ENCODE measurements at regions not wholly inside any gene's neighbourhood (a gene's known extent, or its start where the extent isn't known, plus 50 kb on each side); places are given as distances from the start of the nearest gene placed in this dataset.
"Not testable (repeated sequence)": the region's sequence is repeated elsewhere in the genome, so short reads cannot be mapped to it uniquely, and the experiment has no call there.

DNA sequence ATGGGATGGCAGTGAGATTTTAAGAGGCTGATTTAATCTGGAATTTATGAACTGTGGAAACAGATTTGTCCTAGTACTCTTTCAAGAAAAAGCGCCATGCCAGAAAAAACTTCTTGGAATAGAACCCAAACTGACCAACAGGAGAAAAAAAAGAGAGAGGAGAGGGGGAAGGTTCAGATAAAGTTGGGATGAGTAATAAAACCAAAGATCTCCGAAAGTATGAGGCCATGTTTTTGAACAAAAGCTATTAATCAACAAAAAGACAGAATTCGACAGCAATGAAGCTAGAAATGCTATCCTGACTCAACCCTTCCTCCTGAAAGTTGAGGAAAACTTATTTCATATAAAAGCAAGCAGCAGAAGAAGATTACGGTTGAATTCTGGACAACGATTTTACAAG lies 135.5 kb downstream of the CEMIP2 start:
- no peak for DNase-seq

DNA sequence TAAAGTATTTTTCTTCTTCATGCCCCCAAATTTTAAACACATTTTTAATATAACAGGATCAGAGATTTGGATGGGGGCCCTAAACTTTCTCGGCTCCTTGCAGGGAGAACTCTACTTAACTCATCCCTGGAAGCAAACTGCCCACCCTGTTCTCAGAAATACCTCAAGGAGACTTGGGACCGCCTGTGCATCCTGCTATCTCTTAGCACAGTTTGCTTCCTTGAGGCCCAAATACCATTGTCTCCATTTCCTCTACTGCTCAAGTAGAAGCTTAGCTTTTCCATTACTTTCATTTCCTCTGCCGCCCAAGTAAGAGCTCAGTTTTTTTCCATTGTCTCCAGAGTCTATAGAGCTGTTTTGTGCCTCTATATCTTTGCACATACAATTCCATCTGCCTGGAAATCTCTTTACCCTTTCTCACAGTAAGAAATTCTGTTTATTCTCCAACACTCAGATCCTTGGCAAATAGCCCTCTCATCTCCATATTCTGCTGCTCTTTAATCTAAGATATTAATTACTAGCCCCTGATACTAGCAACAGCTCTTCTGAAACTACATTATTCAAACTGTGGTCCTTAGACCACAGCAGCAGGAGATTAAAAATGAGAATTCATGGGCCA lies 137.8 kb downstream of the CEMIP2 start:
- no peak for DNase-seq

DNA sequence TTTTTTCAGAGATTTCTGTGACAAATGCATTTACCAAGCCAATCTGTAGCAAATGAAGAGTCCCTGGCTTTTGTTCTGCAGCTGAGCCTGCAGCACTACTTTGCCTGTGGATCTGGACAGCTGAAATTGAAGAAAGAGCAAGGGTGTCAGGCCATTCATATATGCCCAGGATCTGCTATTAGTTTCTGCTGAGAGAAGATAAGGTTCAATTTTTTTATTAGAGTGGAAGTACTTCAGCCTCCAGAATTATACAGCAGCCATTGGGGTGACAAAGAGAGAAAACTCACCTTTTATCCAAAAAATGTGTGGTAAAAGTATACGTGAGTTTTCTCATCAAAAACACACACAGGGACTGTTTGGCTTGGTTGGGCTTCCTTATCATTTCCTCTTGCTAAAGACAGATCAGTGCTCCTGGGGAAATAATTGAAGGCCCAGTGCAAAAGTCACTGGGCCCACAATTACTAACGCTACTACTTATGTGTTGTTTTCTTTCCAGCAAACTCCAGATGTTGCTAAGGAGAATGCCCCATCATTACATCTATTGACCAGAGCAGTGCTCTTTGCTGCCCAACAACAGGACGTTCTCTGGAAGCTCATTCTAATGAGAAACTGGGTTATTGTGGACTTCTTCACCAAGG lies 138.6 kb downstream of the CEMIP2 start:
- no peak for DNase-seq

DNA sequence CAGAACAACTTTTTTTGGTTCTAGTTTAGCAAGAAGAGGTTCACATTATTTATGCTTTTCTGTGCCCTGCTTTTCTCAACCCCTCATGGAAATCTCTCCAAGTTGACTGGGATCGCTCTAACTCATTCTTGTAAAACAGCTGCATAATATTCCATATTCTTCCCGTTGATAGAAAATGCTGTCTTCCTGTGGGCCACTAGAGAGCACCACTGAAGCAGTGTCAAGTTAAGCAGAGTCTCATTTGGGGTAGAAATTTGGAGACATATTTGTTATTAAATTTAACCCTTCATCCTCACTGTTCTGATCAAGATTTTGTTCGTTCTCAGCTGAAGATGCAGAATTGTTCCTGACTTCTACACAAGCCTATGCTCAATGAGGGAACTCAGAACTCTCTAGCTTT lies 140.1 kb downstream of the CEMIP2 start:
- DNase-seq: no peak

DNA sequence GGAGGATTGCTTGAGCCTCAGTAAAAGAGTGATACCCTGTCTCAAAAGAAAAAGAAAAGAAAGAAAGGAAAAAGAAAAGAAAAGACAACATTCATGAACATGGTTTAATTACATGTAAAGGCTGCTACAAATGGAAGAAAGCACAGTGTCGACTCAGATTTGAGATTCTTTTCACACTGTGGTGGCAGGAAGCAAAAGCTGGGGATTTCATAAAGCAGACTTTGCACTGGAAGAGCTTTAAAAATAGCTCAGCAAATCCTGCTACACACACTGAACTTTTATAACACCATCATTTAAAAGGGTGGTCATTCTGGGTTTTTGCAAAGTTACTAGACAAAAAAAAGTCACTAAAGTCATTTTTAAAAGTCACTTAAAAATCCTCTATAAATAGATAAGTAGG lies 140.8 kb downstream of the CEMIP2 start:
- DNase-seq: no peak

DNA sequence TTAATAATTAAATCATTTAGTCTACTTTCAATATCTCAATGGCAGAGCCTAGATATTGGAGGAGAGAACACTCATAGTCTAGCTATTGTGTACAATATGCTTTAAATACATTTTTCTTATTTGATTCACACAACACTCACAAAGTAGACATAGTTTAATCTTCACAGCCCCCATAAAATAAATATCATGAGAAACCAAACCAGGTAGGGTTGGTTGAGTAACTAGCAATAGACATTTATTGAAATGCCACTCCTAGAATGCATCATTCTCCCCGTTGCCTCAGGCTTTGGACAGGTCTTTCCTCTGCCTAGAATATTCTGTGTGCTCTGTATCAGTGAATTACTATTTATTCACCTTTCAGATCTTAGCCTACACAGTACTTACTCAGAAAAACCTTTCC lies 141.9 kb downstream of the CEMIP2 start:
- DNase-seq: no peak

DNA sequence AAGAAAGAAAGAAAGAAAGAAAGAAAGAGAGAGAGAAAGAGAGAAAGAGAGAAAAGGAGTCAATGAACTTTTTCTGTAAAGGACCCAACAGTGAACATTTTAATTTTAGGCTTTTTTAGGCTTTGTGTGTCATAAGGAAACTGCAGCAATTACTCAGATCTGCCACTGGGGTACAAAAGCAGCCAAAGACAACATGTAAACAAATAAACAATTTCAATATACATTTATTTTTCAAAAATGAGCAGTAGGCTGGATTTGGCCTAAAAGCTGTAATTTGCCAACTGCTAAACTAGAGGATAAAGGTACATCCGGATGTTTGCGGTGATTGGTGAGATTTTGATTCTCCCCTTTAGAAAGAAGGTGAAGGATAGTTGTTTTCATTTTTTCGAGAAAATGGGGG lies 143.6 kb downstream of the CEMIP2 start:
- DNase-seq: no peak

DNA sequence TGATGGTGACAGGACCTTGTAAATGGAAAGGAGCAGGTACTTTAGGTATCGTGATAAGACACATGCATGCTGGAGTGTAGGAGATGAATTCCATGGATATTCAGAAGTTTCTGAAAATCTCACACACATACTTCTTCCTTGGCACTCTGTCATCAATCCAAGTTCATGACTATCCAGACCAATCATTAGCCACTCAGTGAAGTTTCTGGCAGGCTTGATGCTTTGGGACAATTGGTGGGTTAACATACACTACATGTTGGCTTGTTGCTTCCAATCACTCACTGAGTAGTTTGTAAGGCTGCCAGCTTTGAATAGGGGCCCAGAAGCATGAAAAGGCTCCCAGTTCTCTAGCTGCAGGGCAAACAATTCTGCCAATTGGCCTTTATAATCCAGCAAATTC lies 147.6 kb downstream of the CEMIP2 start:
- DNase-seq: no peak

DNA sequence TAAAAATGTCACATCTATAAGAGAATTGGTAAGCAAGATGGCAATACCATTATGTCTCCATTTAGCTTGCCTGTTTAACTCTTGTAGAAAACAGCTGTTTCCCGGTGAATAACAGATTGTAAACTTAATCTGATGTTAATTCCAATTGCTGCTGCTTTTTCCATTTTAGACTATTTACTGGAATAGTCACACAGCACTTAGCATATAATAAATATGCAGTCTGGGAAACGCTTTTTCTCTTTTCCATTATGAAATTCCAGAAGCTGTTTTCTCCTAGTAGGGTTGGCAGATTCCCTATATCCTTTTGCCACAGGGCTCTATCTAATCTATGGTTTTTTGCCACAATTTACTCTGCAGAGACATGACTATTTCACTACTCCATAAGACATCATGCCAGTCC lies 148.0 kb downstream of the CEMIP2 start:
- no peak for DNase-seq

DNA sequence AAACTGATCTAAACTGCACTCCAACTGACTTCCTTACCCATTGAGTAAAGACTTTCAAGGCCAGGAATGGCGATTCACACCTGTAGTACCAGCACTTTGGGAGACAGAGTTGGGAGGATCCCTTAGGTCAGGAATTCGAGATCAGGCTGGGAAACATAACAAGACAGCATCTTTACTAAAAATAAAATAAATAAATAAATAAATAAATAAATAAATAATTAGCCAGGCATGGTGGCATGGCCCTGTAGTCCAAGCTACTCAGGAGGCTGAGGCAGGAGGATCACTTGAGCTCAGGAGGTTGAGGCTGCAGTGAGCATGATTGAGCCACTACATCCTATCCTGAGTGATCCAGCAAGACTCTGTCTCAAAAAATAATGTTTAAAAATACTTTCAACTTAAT lies 148.4 kb downstream of the CEMIP2 start:
- DNase-seq: no peak

DNA sequence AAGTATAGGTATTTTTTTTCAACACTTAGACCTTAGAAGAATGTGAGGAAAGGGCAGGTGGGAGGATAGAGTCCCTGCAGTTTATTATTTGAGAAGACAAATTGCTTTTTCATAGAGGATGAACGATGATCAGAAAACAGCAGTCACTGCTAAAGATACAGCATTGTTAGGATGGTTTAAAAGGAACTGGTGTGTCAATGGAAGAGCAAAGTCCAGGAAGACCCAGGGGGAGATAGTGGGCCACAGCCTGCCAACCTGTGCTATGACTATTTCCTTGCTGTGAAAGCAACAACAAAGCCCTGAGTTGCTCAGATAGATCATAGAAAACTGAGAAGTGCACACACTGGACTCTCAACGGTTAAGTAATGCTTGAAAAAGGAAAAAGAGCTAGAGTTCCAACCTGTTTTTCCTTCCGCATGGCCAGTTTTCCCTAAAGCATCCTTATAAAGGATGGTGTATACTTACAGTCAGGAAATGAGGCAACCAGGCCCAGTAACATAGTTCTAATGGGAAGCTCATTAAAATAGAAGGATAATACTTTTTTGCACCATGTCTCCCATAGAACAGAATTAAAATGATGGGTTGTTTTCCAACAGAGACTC lies 153.8 kb downstream of the CEMIP2 start:
- DNase-seq: no peak

DNA sequence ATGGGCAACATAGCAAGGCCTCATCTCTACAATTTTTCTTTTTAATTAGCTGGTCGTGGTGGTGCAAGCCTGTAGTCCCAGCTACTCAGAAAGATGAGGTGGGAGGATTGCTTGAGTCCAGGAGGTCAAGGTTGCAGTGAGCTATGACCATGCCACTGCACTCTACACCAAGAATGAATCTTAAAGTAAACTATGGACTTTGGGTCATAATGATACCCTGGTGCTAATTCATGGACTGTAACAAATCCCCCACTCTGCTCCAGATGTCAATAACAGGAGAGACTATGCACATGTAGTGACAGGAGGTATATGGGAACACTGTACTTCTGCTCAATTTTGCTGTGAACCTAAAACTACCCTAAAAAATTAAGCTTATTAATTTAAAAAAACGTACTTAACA lies 155.4 kb downstream of the CEMIP2 start:
- DNase-seq: no peak

DNA sequence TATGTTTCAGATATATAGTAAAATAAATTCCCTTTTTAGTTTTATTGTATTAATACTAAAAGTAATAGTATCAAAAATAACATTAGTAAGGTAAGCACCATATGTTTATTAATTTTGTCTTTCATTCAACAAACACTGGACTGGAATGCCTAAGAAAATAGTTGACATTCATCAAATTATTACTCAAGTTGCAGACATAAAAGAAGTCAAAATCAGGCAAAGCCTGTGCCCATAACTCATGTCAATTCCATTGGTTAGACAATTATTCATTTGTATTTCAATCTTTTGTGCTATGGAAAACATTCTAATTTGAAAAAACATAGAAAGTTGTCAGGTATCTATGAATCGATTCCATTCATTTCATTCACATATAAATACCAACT lies 158.9 kb downstream of the CEMIP2 start:
- DNase-seq: no peak

DNA sequence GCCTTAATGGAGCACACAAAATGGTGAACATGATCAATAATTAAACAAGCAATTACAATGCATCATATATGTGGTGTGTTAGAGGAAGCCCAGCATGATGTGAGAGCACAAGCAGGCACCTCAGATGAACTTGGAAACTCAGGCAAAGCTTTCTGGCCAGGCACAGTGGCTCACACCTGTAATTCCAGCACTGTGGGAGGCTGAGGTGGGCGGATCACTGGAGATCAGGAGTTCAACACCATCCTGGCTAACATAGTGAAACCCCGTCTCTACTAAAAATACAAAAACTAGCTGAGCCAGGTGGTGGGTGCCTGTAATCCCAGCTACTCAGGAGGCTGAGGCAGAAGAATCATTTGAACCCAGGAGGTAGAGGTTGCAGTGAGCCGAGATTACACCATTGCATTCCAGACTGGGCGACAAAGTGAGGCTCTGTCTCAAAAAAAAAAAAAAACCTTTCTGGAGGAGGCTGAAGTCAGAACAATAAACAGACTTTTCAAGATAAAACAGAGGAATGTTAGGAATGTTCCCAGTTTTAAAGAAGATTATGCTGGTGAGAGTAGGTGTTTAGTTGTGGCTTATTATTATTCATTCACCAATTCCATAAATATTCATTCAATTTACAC lies 159.4 kb downstream of the CEMIP2 start:
- DNase-seq: no peak

DNA sequence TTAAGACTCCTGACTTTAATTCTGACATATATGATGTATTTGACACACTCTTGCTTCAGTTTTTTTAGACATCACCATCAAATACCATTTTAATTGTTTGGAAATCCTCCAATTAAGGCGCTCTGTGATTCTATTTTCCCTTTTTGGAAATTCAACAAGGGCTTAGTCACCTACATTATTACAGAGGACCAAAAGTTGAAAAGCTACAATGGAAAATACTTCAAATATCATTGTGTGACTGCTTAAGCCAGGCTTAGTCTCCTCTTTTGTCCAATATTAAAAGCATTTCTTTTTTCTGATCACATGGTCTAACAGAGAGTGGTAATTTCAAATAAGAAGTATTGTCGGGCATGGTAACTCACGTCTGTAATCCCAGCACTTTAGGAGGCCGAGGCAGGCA lies 160.3 kb downstream of the CEMIP2 start:
- no peak for DNase-seq

DNA sequence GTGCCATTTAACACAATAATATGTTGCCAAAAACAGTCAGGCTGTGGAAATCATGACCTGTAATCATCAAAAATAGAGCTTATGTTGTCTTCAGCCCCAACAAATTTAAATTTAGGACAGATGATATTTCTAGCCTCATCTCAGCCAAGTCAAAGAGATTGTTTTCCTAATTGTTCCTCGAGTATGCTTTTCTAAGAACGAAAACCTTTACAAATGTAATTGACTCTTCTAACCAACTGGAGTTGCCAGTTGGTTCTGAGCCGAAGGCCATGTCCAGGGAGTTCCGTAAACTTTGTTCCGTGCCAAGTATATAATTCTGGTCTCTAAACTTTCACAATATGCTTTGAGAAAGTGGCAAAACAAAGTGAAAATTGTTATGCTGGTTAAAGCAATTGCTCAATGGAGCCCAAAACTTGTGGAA lies 160.8 kb downstream of the CEMIP2 start:
- DNase-seq: no peak

DNA sequence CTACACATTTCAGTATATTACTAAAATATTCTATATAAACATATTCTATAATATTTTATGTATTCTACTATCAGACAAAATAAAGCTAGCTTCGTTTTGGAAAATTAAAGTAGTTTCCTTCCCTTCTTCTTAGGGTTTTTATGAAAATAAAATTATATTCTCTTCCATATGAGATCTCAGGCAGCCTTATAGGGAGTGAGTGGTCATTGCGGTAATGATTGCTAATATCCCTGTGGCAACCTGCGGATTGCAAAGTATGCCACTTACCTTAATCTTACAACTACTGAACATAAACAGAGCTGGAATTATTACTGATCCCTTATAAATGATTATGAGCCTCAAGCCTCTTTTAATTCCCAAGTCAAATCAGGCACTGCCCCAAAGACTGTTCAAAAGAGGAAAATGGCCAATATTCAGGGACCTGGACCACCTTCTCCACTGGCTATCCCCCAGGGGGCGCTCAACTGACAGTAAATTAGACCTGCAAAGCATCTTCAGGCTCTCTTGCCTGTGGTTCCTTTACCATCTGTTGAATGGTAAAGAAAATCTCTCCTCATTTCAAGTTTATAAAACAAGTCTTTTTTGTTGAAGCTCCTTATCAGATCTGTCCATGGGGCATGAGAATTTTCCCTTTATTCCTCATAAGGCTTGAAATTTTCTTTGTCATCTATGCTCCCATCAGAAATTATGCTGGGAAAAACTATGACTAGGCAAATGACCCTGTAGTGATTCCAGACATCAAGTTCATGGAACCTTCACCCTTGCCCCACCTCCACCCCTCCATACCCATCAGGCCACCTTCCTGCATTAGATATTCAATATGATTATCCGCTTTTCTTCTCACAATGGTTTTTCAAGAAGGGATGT lies 163.9 kb downstream of the CEMIP2 start:
- peak; percentile 58 to 71 (median 67) for DNase-seq

DNA sequence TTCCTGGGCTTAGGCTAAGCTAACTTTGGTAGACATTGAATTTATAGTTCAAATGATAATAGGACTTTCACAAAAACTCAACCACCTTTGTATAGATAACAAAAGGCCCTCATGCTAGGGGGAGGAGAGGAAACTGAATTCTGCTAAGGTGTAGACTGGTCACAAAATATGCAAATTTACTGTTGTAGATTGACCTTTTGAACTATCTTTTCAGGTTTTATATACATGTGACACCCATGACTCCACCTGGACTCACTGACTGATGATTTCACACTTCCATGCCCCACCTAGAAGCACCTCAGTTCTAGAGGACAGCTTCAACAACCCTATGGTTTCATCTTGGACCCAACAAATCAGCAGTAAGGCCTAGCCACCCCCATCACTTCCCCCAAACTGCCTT lies 165.7 kb downstream of the CEMIP2 start:
- DNase-seq: no peak

DNA sequence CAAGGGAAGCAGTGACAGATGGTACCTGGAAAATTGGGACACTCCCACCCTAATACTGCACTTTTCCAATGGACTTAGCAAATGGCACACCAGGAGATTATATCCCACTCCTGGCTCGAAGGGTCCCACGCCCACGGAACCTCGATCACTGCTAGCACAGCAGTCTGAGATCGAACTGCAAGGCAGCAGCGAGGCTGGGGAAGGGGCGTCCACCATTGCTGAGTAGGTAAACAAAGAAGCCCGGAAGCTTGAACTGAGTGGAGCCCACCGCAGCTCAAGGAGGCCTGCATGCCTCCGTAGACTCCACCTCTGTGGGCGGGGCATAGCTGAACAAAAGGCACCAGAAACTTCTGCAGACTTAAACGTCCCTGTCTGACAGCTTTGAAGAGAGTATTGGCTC lies 172.6 kb downstream of the CEMIP2 start:
- not testable (repeated sequence) for DNase-seq

DNA sequence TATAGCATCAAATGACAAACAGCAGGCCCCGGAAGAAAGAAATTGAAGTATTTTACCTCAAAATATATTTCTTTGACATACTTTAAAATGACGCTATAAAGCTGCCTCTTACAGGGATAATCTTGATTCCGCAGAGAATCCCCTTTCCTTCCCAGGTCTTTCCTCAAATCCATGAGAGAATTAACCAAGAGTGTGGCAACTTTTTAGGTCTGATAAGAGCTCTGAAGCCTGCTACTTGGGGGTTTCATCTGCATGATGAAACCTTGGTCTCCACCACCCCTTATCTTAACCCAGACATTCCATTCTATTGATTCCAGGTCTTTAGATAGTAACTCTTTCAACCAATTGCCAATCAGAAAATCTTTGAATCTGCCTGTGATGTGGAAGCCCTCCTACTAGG lies 173.8 kb downstream of the CEMIP2 start:
- DNase-seq: no peak

DNA sequence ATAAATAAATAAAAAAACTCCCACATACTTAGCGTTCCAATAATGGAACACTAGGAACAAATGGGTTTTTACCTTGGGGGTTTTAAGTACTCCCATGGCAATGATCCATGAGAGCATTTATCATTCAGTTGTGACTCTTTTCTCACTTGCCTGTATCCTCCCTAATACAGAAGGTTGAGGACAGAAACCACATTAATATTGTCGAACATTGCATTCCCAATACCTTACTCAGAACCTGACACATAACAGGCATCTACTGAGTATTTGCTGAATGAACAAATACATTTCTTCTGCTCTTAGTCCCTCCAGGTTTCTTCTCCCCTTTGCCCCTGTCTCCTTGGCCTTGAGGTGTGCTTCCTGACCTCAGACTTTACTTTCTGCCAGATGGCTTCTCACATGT lies 175.9 kb downstream of the CEMIP2 start:
- no peak for DNase-seq

DNA sequence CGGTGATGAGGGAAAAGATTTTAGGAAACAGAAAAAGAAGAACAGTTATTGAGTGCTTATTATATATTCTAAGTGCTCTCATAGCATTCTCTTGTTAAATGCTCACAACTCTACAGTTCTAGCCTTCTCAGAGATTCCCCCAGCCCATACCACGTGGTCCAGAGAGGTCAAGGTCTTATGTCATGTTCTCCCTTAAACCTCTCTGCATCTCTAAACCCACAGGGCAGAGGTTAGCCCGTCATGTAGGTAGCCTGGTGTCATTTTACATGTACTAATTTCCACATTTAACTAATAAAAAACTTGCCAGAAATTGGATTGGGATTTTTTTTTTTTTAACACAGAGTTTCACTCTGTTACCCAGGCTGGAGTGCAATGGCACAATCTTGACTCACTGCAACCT lies 178.0 kb downstream of the CEMIP2 start:
- no peak for DNase-seq

DNA sequence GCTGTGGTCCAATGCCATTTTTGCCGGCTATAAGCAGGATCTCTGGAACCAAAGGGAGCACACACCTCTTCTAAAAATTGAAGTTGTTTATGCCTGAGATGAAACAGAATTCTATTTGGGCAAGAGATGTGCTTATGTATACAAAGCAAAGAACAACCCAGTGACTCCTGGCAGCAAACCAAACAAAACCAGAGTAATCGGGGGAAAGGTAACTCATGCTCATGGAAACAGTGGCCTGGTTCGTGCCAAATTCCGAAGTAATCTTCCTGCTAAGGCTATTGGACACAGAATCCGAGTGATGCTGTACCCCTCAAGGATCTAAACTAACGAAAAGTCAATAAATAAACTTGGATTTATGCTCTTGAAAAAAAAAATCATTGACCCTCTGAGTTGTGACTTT lies 178.7 kb downstream of the CEMIP2 start:
- no peak for DNase-seq

Measured in activated CD4-positive, CD25-positive, alpha-beta regulatory T cell (primary cell).